Neutrophil (primary cell): ENCODE measurements at regions not wholly inside any gene's neighbourhood (a gene's known extent, or its start where the extent isn't known, plus 50 kb on each side); places are given as distances from the start of the nearest gene placed in this dataset.

Experiments used
- H3K27ac ChIP-seq: fragments of 200-600 bp; sonication (generic); 2 replicates; pipeline ENCODE4 v1.5.1; 2016; ENCODE audit warnings: mild to moderate bottlenecking, moderate library complexity
- H3K27me3 ChIP-seq: fragments of 200-600 bp; sonication (generic); 2 replicates; pipeline ENCODE4 v1.6.0; 2016; ENCODE audit warnings: mild to moderate bottlenecking
- H3K36me3 ChIP-seq: fragments of 200-600 bp; sonication (generic); 2 replicates; pipeline ENCODE4 v1.5.1; 2017
- H3K4me1 ChIP-seq, 2 experiments: fragments of 200-600 bp in 1 of 2; sonication (generic) in 1 of 2; 1 replicate in 1 of 2; 2 replicates in 1 of 2; pipeline versions ENCODE4 v1.5.1 to v1.6.1; 2013 to 2016; ENCODE audit warnings: low read depth in 1 of 2, low read length in 1 of 2, mild to moderate bottlenecking in 1 of 2, moderate library complexity in 1 of 2; ENCODE audit not compliant: control insufficient read depth in 1 of 2, insufficient read depth in 1 of 2
- H3K4me3 ChIP-seq, 2 experiments: fragments of 200-600 bp in 1 of 2; sonication (generic) in 1 of 2; 1 replicate in 1 of 2; 2 replicates in 1 of 2; pipeline ENCODE4 v1.5.1; 2013 to 2016; ENCODE audit warnings: low read depth in 1 of 2, low read length in 1 of 2, mild to moderate bottlenecking in 1 of 2, moderate library complexity in 1 of 2
- H3K9me3 ChIP-seq: fragments of 200-600 bp; sonication (generic); 2 replicates; pipeline ENCODE4 v1.5.1; 2016
- CTCF ChIP-seq: fragments of 200-600 bp; sonication (generic); IDR thresholded peaks from 2 replicates; pipeline ENCODE4 v1.5.1; 2016; ENCODE audit warnings: antibody characterized with exemption

GRCh38 chr18:40109252-40110049 lies 1845.6 kb upstream of the PIK3C3 start:
- Histone ChIP-seq H3K27ac (no peak overlapping the region), H3K4me3 (no peak overlapping the region), H3K9me3 (no peaks in the 10 kb centered on the region), H3K4me1 (no peaks in the 10 kb centered on the region), H3K36me3 (no peaks in the 10 kb centered on the region), H3K27me3 (no peaks in the 10 kb centered on the region)
- TF ChIP-seq CTCF: no peak

- TF ChIP-seq CTCF: no peak
- Histone ChIP-seq H3K27me3 (no peaks in the 10 kb centered on the region), H3K4me1 (no peaks in the 10 kb centered on the region), H3K9me3 (no peaks in the 10 kb centered on the region), H3K4me3 (no peak overlapping the region), H3K36me3 (no peaks in the 10 kb centered on the region), H3K27ac (no peak overlapping the region)
Observed at GRCh38 chr18:40108596-40108995, 1846.4 kb upstream of the PIK3C3 start.

GRCh38 chr18:40102903-40103302 lies 1852.1 kb upstream of the PIK3C3 start:
- Histone ChIP-seq H3K4me3 (no peak overlapping the region), H3K36me3 (no peaks in the 10 kb centered on the region), H3K9me3 (no peaks in the 10 kb centered on the region), H3K4me1 (no peaks in the 10 kb centered on the region), H3K27me3 (no peaks in the 10 kb centered on the region), H3K27ac (no peak overlapping the region)
- no peak for TF ChIP-seq CTCF

GRCh38 chr18:40099641-40100040 lies 1855.4 kb upstream of the PIK3C3 start:
- Histone ChIP-seq H3K27ac (no peak overlapping the region), H3K9me3 (no peaks in the 10 kb centered on the region), H3K4me1 (no peaks in the 10 kb centered on the region), H3K36me3 (no peaks in the 10 kb centered on the region), H3K27me3 (no peaks in the 10 kb centered on the region), H3K4me3 (no peak overlapping the region)
- no peak for TF ChIP-seq CTCF

GRCh38 chr18:40096675-40097074 lies 1858.4 kb upstream of the PIK3C3 start:
- TF ChIP-seq CTCF: no peak
- H3K36me3 ChIP-seq: no peaks in the 10 kb centered on the region
- H3K4me1 ChIP-seq: no peaks in the 10 kb centered on the region
- no peak overlapping the region for H3K4me3 ChIP-seq
- H3K9me3 ChIP-seq: no peaks in the 10 kb centered on the region
- H3K27me3 ChIP-seq: no peaks in the 10 kb centered on the region
- H3K27ac ChIP-seq: no peak overlapping the region
